Astrocyte (in vitro differentiated cells and primary cell): ENCODE measurements at regions not wholly inside any gene's neighbourhood (a gene's known extent, or its start where the extent isn't known, plus 50 kb on each side); places are given as distances from the start of the nearest gene placed in this dataset.

Experiments used
- EZH2 ChIP-seq: IDR thresholded peaks from 2 replicates; pipeline ENCODE4 v1.6.1; 2012; ENCODE audit warnings: mild to moderate bottlenecking, low read length, inconsistent platforms; ENCODE audit not compliant: insufficient read depth
- TF ChIP-seq, protein P1 (sequence below): IDR thresholded peaks from 2 replicates; pipeline ENCODE4 v1.5.1; 2011; ENCODE audit warnings: low read depth, mild to moderate bottlenecking, inconsistent platforms, low read length, moderate library complexity; ENCODE audit not compliant: insufficient read depth

DNA sequence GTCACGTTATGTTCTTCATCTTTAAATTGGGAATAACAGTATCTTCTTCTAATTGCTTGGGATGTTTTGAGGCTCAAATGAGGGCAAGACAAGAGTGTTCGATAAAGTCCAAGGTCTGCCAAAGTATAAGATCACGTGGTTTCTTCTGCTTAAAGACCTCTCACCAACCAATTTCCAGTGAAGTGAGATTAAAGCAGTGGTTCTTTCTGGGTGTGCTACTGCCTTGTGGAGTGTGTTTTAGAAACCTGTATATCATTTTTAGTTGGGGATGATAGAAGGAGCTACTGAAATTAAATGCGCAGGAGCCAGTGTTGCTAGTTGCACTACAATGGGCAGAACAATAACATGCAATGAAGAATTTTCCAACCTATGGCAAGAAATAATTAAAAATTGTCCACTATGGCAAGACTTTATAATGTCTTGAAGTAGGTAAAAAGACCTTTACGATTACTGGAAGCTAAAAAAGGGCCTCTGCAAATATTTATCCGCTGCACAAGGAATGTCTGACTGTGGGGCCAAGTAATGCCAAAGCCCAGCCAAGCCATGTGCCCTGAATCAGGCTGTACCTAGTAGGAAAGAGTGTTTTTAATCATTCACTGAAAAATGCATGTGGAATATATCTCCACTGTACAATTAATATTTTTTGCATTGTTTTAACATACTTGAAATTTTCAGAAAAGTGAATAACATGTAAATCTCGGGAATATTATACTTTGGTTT lies 244.5 kb upstream of the REG3G start:
- TF ChIP-seq, protein P1, sequence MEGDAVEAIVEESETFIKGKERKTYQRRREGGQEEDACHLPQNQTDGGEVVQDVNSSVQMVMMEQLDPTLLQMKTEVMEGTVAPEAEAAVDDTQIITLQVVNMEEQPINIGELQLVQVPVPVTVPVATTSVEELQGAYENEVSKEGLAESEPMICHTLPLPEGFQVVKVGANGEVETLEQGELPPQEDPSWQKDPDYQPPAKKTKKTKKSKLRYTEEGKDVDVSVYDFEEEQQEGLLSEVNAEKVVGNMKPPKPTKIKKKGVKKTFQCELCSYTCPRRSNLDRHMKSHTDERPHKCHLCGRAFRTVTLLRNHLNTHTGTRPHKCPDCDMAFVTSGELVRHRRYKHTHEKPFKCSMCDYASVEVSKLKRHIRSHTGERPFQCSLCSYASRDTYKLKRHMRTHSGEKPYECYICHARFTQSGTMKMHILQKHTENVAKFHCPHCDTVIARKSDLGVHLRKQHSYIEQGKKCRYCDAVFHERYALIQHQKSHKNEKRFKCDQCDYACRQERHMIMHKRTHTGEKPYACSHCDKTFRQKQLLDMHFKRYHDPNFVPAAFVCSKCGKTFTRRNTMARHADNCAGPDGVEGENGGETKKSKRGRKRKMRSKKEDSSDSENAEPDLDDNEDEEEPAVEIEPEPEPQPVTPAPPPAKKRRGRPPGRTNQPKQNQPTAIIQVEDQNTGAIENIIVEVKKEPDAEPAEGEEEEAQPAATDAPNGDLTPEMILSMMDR = no peak
- TF ChIP-seq EZH2 = no peak
